H9 (cell line): ENCODE measurements at regions not wholly inside any gene's neighbourhood (a gene's known extent, or its start where the extent isn't known, plus 50 kb on each side); places are given as distances from the start of the nearest gene placed in this dataset.

Experiments
- DNase-seq: peaks from one replicate; pipeline ENCODE4 v3.0.0-alpha.2; 2017
- H2AFZ ChIP-seq: one replicate; pipeline ENCODE4 v1.6.1; 2013; ENCODE audit warnings: mild to moderate bottlenecking, low read length, control low read depth, moderate library complexity
- H2AK5ac ChIP-seq: 2 replicates; pipeline ENCODE4 v1.6.1; 2013; ENCODE audit warnings: low read length, control low read depth, mixed read lengths; ENCODE audit not compliant: insufficient read length
- H2BK120ac ChIP-seq: one replicate; pipeline ENCODE4 v1.6.1; 2013; ENCODE audit warnings: low read depth, mild to moderate bottlenecking, low read length, control low read depth, inconsistent platforms; ENCODE audit not compliant: poor library complexity, severe bottlenecking
- H2BK12ac ChIP-seq: 2 replicates; pipeline ENCODE4 v1.6.1; 2013; ENCODE audit warnings: low read length, control low read depth, mixed read lengths, low read depth; ENCODE audit not compliant: insufficient read length
- H2BK15ac ChIP-seq: 2 replicates; pipeline ENCODE4 v1.6.1; 2013; ENCODE audit warnings: low read depth, low read length, control low read depth
- H2BK20ac ChIP-seq: one replicate; pipeline ENCODE4 v1.6.1; 2013; ENCODE audit warnings: low read depth, mild to moderate bottlenecking, low read length, control low read depth, inconsistent platforms; ENCODE audit not compliant: poor library complexity, severe bottlenecking
- H2BK5ac ChIP-seq: 2 replicates; pipeline ENCODE4 v1.6.1; 2013; ENCODE audit warnings: low read length, control low read depth, mixed read lengths; ENCODE audit not compliant: insufficient read length
- H3K14ac ChIP-seq: 2 replicates; pipeline ENCODE4 v1.6.1; 2013; ENCODE audit warnings: low read length, control low read depth; ENCODE audit not compliant: insufficient read depth
- H3K18ac ChIP-seq: 2 replicates; pipeline ENCODE4 v1.6.1; 2013; ENCODE audit warnings: low read depth, mild to moderate bottlenecking, mixed read lengths, low read length, control low read depth; ENCODE audit not compliant: insufficient read length
- H3K23ac ChIP-seq: 2 replicates; pipeline ENCODE4 v1.6.1; 2013; ENCODE audit warnings: low read length, control low read depth, mixed read lengths, low read depth; ENCODE audit not compliant: insufficient read length
- H3K23me2 ChIP-seq: 2 replicates; pipeline ENCODE4 v1.6.1; 2013; ENCODE audit warnings: low read depth, mild to moderate bottlenecking, mixed read lengths, low read length, control low read depth; ENCODE audit not compliant: insufficient read length, poor library complexity, severe bottlenecking
- H3K27ac ChIP-seq: 2 replicates; pipeline ENCODE4 v1.5.1; 2013; ENCODE audit warnings: low read length, control low read depth, mixed read lengths, low read depth; ENCODE audit not compliant: insufficient read length
- H3K27me3 ChIP-seq: 2 replicates; pipeline ENCODE4 v1.6.1; 2013; ENCODE audit warnings: low read length, control low read depth, inconsistent platforms; ENCODE audit not compliant: insufficient read depth
- H3K4ac ChIP-seq: 2 replicates; pipeline ENCODE4 v1.6.1; 2013; ENCODE audit warnings: low read depth, mild to moderate bottlenecking, control low read depth, inconsistent platforms, low read length, moderate library complexity
- H3K4me1 ChIP-seq: 2 replicates; pipeline ENCODE4 v1.6.1; 2013; ENCODE audit warnings: low read length, control low read depth, inconsistent platforms; ENCODE audit not compliant: insufficient read depth
- H3K4me2 ChIP-seq: 2 replicates; pipeline ENCODE4 v1.6.1; 2013; ENCODE audit warnings: low read length, control low read depth, mixed read lengths; ENCODE audit not compliant: insufficient read length, insufficient read depth
- H3K56ac ChIP-seq: 2 replicates; pipeline ENCODE4 v1.6.1; 2013; ENCODE audit warnings: low read depth, mild to moderate bottlenecking, mixed read lengths, low read length, control low read depth; ENCODE audit not compliant: insufficient read length
- H3K79me1 ChIP-seq: 2 replicates; pipeline ENCODE4 v1.6.1; 2013; ENCODE audit warnings: low read depth, mild to moderate bottlenecking, moderate library complexity, low read length, control low read depth, inconsistent platforms; ENCODE audit not compliant: insufficient read depth, poor library complexity, severe bottlenecking
- H3K79me2 ChIP-seq: 2 replicates; pipeline ENCODE4 v1.6.1; 2013; ENCODE audit warnings: low read length, control low read depth, inconsistent platforms; ENCODE audit not compliant: insufficient read depth
- H3K9ac ChIP-seq: 2 replicates; pipeline ENCODE4 v1.6.1; 2013; ENCODE audit warnings: low read length, control low read depth, mixed read lengths; ENCODE audit not compliant: insufficient read length; ENCODE audit errors: extremely low read depth
- H3K9me3 ChIP-seq: one replicate; pipeline ENCODE4 v1.6.1; 2013; ENCODE audit warnings: low read depth, low read length, inconsistent platforms; ENCODE audit not compliant: control insufficient read depth
- H3T11ph ChIP-seq: one replicate; pipeline ENCODE4 v1.6.1; 2013; ENCODE audit warnings: mild to moderate bottlenecking, low read length, control low read depth, inconsistent platforms
- H4K20me1 ChIP-seq: one replicate; pipeline ENCODE4 v1.6.1; 2013; ENCODE audit not compliant: control insufficient read depth, insufficient read length, insufficient read depth
- H4K5ac ChIP-seq: 2 replicates; pipeline ENCODE4 v1.6.1; 2013; ENCODE audit warnings: low read depth, mild to moderate bottlenecking, mixed read lengths, low read length, control low read depth; ENCODE audit not compliant: insufficient read length
- H4K8ac ChIP-seq: replicated peaks from 2 replicates; pipeline ENCODE4 v1.6.1; 2013; ENCODE audit warnings: low read length, control low read depth, mixed read lengths, low read depth; ENCODE audit not compliant: insufficient read length
- H4K91ac ChIP-seq: 2 replicates; pipeline ENCODE4 v1.6.1; 2013; ENCODE audit warnings: low read depth, mild to moderate bottlenecking, moderate library complexity, mixed read lengths, low read length, control low read depth; ENCODE audit not compliant: insufficient read length
- H3K27ac Mint-ChIP-seq, 3 experiments: 2 replicates in 2 of 3; 3 replicates in 1 of 3; pipeline ENCODE4 v1.8.0; 2020 to 2021; ENCODE audit warnings: mixed read lengths in 3 of 3, mild to moderate bottlenecking in 1 of 3, moderate library complexity in 1 of 3
- H3K27me3 Mint-ChIP-seq: 2 replicates; pipeline ENCODE4 v1.8.0; 2021; ENCODE audit warnings: low read depth, mild to moderate bottlenecking, moderate library complexity, mixed read lengths
- H3K36me3 Mint-ChIP-seq, 3 experiments: 2 replicates in 2 of 3; 3 replicates in 1 of 3; pipeline ENCODE4 v1.8.0; 2020 to 2021; ENCODE audit warnings: low read depth in 3 of 3, mixed read lengths in 3 of 3; ENCODE audit not compliant: insufficient read depth in 1 of 3
- H3K4me1 Mint-ChIP-seq, 2 experiments: 2 replicates each; pipeline ENCODE4 v1.8.0; 2020; ENCODE audit warnings: mixed read lengths in 2 of 2
- H3K4me3 Mint-ChIP-seq, 2 experiments: 2 replicates in 1 of 2; 3 replicates in 1 of 2; pipeline ENCODE4 v1.8.0; 2020 to 2021; ENCODE audit warnings: mild to moderate bottlenecking in 2 of 2, mixed read lengths in 2 of 2, moderate library complexity in 1 of 2
- H3K9me3 Mint-ChIP-seq, 2 experiments: 2 replicates in 1 of 2; 3 replicates in 1 of 2; pipeline ENCODE4 v1.8.0; 2020; ENCODE audit warnings: mild to moderate bottlenecking in 2 of 2, mixed read lengths in 2 of 2, moderate library complexity in 1 of 2
- CTCF ChIP-seq: fragments of 200-600 bp; sonication (generic); conservative IDR thresholded peaks from 3 replicates; pipeline ENCODE4 v1.8.0; 2021; ENCODE audit warnings: antibody characterized with exemption, mild to moderate bottlenecking
- WGBS: extraction: QIAGEN DNeasy Blood & Tissue Kit; methylation state at CpG from one replicate; pipeline ENCODE4 v1.1.7; 2013; ENCODE audit warnings: missing lambda C conversion rate, low lambda C conversion rate, mixed read lengths; ENCODE audit not compliant: insufficient read length; ENCODE audit errors: extremely low coverage; 5-methylcytosine and 5-hydroxymethylcytosine counted together

- Histone ChIP-seq H3K4me1 (no peaks in the 10 kb centered on the region), H3K4me2 (no peak overlapping the region), H4K91ac (no peak overlapping the region), H3K4ac (no peak overlapping the region), H2AK5ac (no peak overlapping the region), H3K18ac (no peak overlapping the region), H3K23me2 (no peaks in the 10 kb centered on the region), H3K9me3 (no peaks in the 10 kb centered on the region), H3T11ph (no peak overlapping the region), H4K5ac (no peak overlapping the region), H3K56ac (no peak overlapping the region), H2BK15ac (no peak overlapping the region), H2BK20ac (no peak overlapping the region), H3K27me3 (no peaks in the 10 kb centered on the region), H2AFZ (no peak overlapping the region), H3K9ac (no peak overlapping the region), H3K79me2 (no peaks in the 10 kb centered on the region), H4K20me1 (no peaks in the 10 kb centered on the region), H2BK12ac (no peak overlapping the region), H2BK5ac (no peak overlapping the region), H3K79me1 (no peaks in the 10 kb centered on the region), H2BK120ac (no peak overlapping the region), H3K27ac (no peak overlapping the region), H3K23ac (no peak overlapping the region), H4K8ac (no peak overlapping the region), H3K14ac (no peak overlapping the region)
- Mint-ChIP-seq H3K4me3 (no peak overlapping the region), H3K4me1 (peaks cover 0 to 10% of the 10 kb centered on the region in 2 experiments; a peak in 1 of 4 replicates), H3K36me3 (no peaks in the 10 kb centered on the region), H3K9me3 (no peaks in the 10 kb centered on the region), H3K27ac (no peak overlapping the region), H3K27me3 (no peaks in the 10 kb centered on the region)
- WGBS = no CpG with 5 or more reads among the region's 11 CpGs
- DNase-seq = no peak
- no peak for TF ChIP-seq CTCF
Measured at GRCh38 chr20:62535282-62535811, 59.6 kb upstream of the GATA5 start.
